HepG2 (cell line): ENCODE measurements at regions not wholly inside any gene's neighbourhood (a gene's known extent, or its start where the extent isn't known, plus 50 kb on each side); places are given as distances from the start of the nearest gene placed in this dataset.

Experiments
- ATAC-seq: fragments of 200-7000 bp; cut with Tn5 transposase; 3 replicates; pipeline ENCODE4 v1.9.1; 2020; ENCODE audit warnings: mild to moderate bottlenecking, moderate library complexity
- BruUV-seq: library from RNA; stranded (reverse); fragments of 400-500 nt; replicated peaks from 2 replicates; lab custom pipeline; 2021; lab: Mats Ljungman, UMichigan
- CTCF ChIA-PET: fragments of 300-600 bp; formaldehyde crosslinking; extraction: SDS; loops from one replicate; lab custom pipeline; 2021; ENCODE audit warnings: low total read pairs, inconsistent platforms, low intra/inter-chr PET ratio; lab: Yijun Ruan, JAX
- POLR2A ChIA-PET: fragments of 350-600 bp; sonication (Branson Sonifier 250); formaldehyde crosslinking; loops from one replicate; lab custom pipeline; 2020; ENCODE audit warnings: antibody characterized with exemption, inconsistent platforms; lab: Yijun Ruan, JAX
- DNase-seq: peaks from one replicate; pipeline ENCODE4 v3.0.0-alpha.2; 2015; ENCODE audit warnings: low spot score
- FAIRE-seq: peaks from 3 replicates; lab custom pipeline; 2011; peaks lifted over from hg19 to GRCh38; lab: Jason Lieb, UNC
- H2AFZ ChIP-seq: one replicate; pipeline ENCODE4 v1.6.1; 2011; ENCODE audit warnings: low read length, inconsistent platforms
- H3K27ac ChIP-seq: fragments of 300-600 bp; 3 replicates; pipeline ENCODE4 v1.8.0; 2011; ENCODE audit warnings: mixed run types, mild to moderate bottlenecking, mixed read lengths, low read length, inconsistent platforms; ENCODE audit not compliant: insufficient read depth; ENCODE audit errors: extremely low read length
- H3K27me3 ChIP-seq, 2 experiments: fragments of 200-600 bp in 1 of 2; 2 replicates in 1 of 2; 3 replicates in 1 of 2; pipeline versions ENCODE4 v1.6.0 to v1.8.0; 2011; ENCODE audit warnings: low read length in 2 of 2, mild to moderate bottlenecking in 2 of 2, moderate library complexity in 2 of 2, inconsistent platforms in 1 of 2; ENCODE audit not compliant: insufficient read depth in 2 of 2, control insufficient read depth in 1 of 2
- H3K36me3 ChIP-seq, 2 experiments: fragments of 200-600 bp in 1 of 2; replicated peaks in 1 of 2; 2 replicates in 1 of 2; 3 replicates in 1 of 2; pipeline versions ENCODE4 v1.5.1 to v1.8.0; 2011; ENCODE audit warnings: low read length in 2 of 2, inconsistent platforms in 1 of 2; ENCODE audit not compliant: insufficient read depth in 2 of 2, control insufficient read depth in 1 of 2
- H3K4me1 ChIP-seq: 2 replicates; pipeline ENCODE4 v1.5.1; 2012; ENCODE audit warnings: low read length, inconsistent platforms; ENCODE audit not compliant: insufficient read depth
- H3K4me2 ChIP-seq: 2 replicates; pipeline ENCODE4 v1.6.0; 2011; ENCODE audit warnings: low read depth, low read length, inconsistent platforms
- H3K4me3 ChIP-seq, 3 experiments: fragments of 200-600 bp in 1 of 3; sonication (generic), shearing (Covaris generic) in 1 of 3; replicated peaks in 1 of 3; 2 replicates each; pipeline ENCODE4 v1.5.1; 2011 to 2016; ENCODE audit warnings: low read length in 3 of 3, inconsistent platforms in 2 of 3, low read depth in 2 of 3, mild to moderate bottlenecking in 2 of 3, control low read depth in 1 of 3, mixed read lengths in 1 of 3; ENCODE audit not compliant: insufficient read depth in 1 of 3
- H3K79me2 ChIP-seq: one replicate; pipeline ENCODE4 v1.6.1; 2011; ENCODE audit warnings: low read length, inconsistent platforms; ENCODE audit not compliant: insufficient read depth
- H3K9ac ChIP-seq: 2 replicates; pipeline ENCODE4 v1.6.0; 2011; ENCODE audit warnings: mild to moderate bottlenecking, low read depth, low read length, inconsistent platforms; ENCODE audit not compliant: insufficient read depth
- H3K9me3 ChIP-seq: 2 replicates; pipeline ENCODE4 v1.5.1; 2012; ENCODE audit warnings: mild to moderate bottlenecking, low read length
- H4K20me1 ChIP-seq: 2 replicates; pipeline ENCODE4 v1.6.0; 2011; ENCODE audit warnings: inconsistent platforms, mild to moderate bottlenecking, low read length, moderate library complexity; ENCODE audit not compliant: insufficient read depth
- AFF4 ChIP-seq: sonication (generic); formaldehyde crosslinking; IDR thresholded peaks from 2 replicates; pipeline ENCODE4 v1.4.0; 2020; ENCODE audit warnings: missing genetic modification reagents
- CENPBD1 ChIP-seq: sonication (generic); formaldehyde crosslinking; IDR thresholded peaks from 2 replicates; pipeline ENCODE4 v1.8.0; 2022; ENCODE audit warnings: missing genetic modification reagents, low read depth, mild to moderate bottlenecking, borderline replicate concordance
- FOXP1 ChIP-seq, 2 experiments: fragments of 450-650 bp in 1 of 2; IDR thresholded peaks; 2 replicates each; pipeline ENCODE4 v1.6.1; 2017 to 2018; ENCODE audit warnings: antibody characterized with exemption in 1 of 2
- KLF6 ChIP-seq: IDR thresholded peaks from 2 replicates; pipeline ENCODE4 v1.8.0; 2016; ENCODE audit warnings: missing biosample characterization, missing genetic modification reagents
- RFXAP ChIP-seq: sonication (generic); formaldehyde crosslinking; IDR thresholded peaks from 2 replicates; pipeline ENCODE4 v1.4.0; 2020; ENCODE audit warnings: missing genetic modification reagents, borderline replicate concordance
- TBP ChIP-seq: sonication (generic); formaldehyde crosslinking; IDR thresholded peaks from 2 replicates; pipeline ENCODE4 v1.5.0; 2020; ENCODE audit warnings: missing genetic modification reagents
- ZNF274 ChIP-seq: sonication (generic); formaldehyde crosslinking; IDR thresholded peaks from 2 replicates; pipeline ENCODE4 v1.5.1; 2020; ENCODE audit warnings: mild to moderate bottlenecking, missing genetic modification reagents
- ZNF430 ChIP-seq: sonication (generic); formaldehyde crosslinking; IDR thresholded peaks from 2 replicates; pipeline ENCODE4 v1.9.0; 2021; ENCODE audit warnings: mild to moderate bottlenecking, missing genetic modification reagents
- ZNF530 ChIP-seq: sonication (generic); formaldehyde crosslinking; IDR thresholded peaks from 2 replicates; pipeline ENCODE4 v1.5.0; 2020; ENCODE audit warnings: low read depth, mild to moderate bottlenecking, missing genetic modification reagents
- ZNF549 ChIP-seq: sonication (generic); formaldehyde crosslinking; IDR thresholded peaks from 2 replicates; pipeline ENCODE4 v1.5.0; 2020; ENCODE audit warnings: missing genetic modification reagents
- ZNF776 ChIP-seq: sonication (generic); formaldehyde crosslinking; IDR thresholded peaks from 2 replicates; pipeline ENCODE4 v1.4.0; 2020; ENCODE audit warnings: mild to moderate bottlenecking, missing genetic modification reagents
- WGBS: methylation state at CpG from one replicate; pipeline ENCODE4 v1.1.6; 2017; ENCODE audit warnings: low lambda C conversion rate; 5-methylcytosine and 5-hydroxymethylcytosine counted together
- in situ Hi-C: cut with HindIII; loops from 2 replicates; pipeline ENCODE4 v1.10.0; 2017; ENCODE audit warnings: low pct_unique_long_range_greater_than_20kb; ENCODE audit not compliant: extremely low pct_ligation_motif_present
- intact Hi-C: fragments of 100-400 bp; cut with micrococcal nuclease; formaldehyde crosslinking; loops from one replicate; pipeline ENCODE4 v1.10.0; 2022; ENCODE audit not compliant: unreplicated experiment

DNA sequence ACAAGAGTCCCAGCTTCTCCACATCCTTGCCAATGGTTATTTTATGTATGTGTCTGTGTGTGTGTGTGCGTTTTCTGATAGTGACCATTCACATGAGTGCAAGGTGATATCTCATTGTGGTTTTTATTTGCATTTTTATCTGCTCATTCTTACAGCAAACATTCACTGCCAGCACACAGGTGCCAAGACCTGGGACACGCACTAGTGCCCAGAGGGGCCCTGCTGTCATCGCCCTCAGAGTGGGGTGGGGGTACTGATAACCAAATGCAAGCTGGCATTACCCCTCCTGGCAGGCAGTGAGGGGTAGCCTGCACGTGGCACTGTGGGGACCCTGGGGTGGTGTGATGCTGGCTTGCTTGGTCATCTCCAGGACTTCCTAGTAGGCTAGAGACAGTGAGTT is 285.4 kb downstream of the LPIN1 start:
- Histone ChIP-seq H2AFZ (no peak overlapping the region), H3K4me3 (no peak overlapping the region), H3K36me3 (no peaks in the 10 kb centered on the region), H4K20me1 (no peaks in the 10 kb centered on the region), H3K9me3 (no peaks in the 10 kb centered on the region), H3K27me3 (peaks cover 2 to 9% of the 10 kb centered on the region in 2 experiments; a peak in 2 of 5 replicates), H3K4me2 (no peak overlapping the region), H3K9ac (no peak overlapping the region), H3K27ac (no peak overlapping the region), H3K79me2 (no peaks in the 10 kb centered on the region), H3K4me1 (no peaks in the 10 kb centered on the region)
- in situ Hi-C loops (no loop called here), intact Hi-C loops (no loop called here)
- ChIA-PET CTCF (no interaction called here), POLR2A (no interaction called here)
- no peak for DNase-seq
- ATAC-seq: no peak
- no peak for FAIRE-seq
- WGBS: 3% methylated on average over 4 of the region's 4 CpGs
- BruUV-seq: no TSS peak
- no peak for TF ChIP-seq ZNF430
- no peak for TF ChIP-seq RFXAP
- TF ChIP-seq KLF6 (CRISPR knock-in tag): no peak
- no peak for TF ChIP-seq AFF4 (CRISPR knock-in tag)
- TF ChIP-seq CENPBD1 (CRISPR knock-in tag): no peak
- no peak for TF ChIP-seq ZNF549 (CRISPR knock-in tag)
- TF ChIP-seq TBP: no peak
- TF ChIP-seq ZNF530: no peak
- no peak for TF ChIP-seq ZNF776
- TF ChIP-seq FOXP1 (IDR thresholded peaks at IDR 0.05): no peak
- TF ChIP-seq FOXP1 (CRISPR knock-in tag; IDR thresholded peaks at IDR 0.05): no peak
- TF ChIP-seq ZNF274 (CRISPR knock-in tag): no peak
